ENCODE measurements at regions not wholly inside any gene's neighbourhood (a gene's known extent, or its start where the extent isn't known, plus 50 kb on each side); places are given as distances from the start of the nearest gene placed in this dataset.

DNA sequence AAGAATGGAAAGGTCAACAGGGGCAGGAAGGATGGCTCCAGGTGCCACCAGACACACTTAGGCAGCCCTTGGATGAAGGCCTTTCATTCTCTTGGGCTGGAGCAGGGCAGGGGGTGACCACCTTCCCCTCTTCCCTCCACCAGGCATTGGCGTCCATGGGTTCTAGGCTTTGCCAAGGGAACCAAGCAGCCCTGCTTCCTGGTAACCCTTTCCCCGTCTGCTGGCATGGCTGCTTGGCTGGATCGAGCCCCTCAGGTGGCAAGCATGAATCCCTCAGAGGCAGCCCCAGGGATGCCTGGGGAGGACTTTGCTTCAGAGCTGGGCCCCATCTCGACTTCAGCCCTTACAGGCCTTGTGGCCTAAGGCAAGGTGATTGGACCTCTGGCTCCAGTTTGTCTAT is 185.1 kb upstream of the SYT13 start:
- TF ChIP-seq SUZ12 (IDR thresholded peaks at IDR 0.05; ENCODE audit: extremely low read depth, insufficient read depth, insufficient read length) (no peak), ZNF274 (IDR thresholded peaks at IDR 0.05; ENCODE audit: low read depth, low read length) (no peak), YY1 (IDR thresholded peaks at IDR 0.05; ENCODE audit: insufficient read depth, insufficient read length) (no peak)

Data from NT2/D1 (cell line).